Vagina (tissue), 2 donors: ENCODE measurements at regions not wholly inside any gene's neighbourhood (a gene's known extent, or its start where the extent isn't known, plus 50 kb on each side); places are given as distances from the start of the nearest gene placed in this dataset.

ENCODE experiments used
- CTCF ChIP-seq, 3 experiments: fragments of 450-650 bp in 2 of 3; fragments of 200-600 bp in 1 of 3; sonication (generic) in 1 of 3; IDR thresholded peaks; one replicate each; pipeline ENCODE4 v1.5.1; 2017 to 2019; ENCODE audit warnings: antibody characterized with exemption in 3 of 3, mild to moderate bottlenecking in 2 of 3, moderate library complexity in 2 of 3
- POLR2A ChIP-seq, 2 donors: fragments of 450-650 bp; IDR thresholded peaks; one replicate each; pipeline ENCODE4 v1.6.1; 2017; ENCODE audit warnings: antibody characterized with exemption in 2 of 2, mild to moderate bottlenecking in 2 of 2, moderate library complexity in 2 of 2
- POLR2AphosphoS5 ChIP-seq, 2 donors: sonication (generic); formaldehyde crosslinking; IDR thresholded peaks; one replicate each; pipeline ENCODE4 v1.9.0; 2017; ENCODE audit warnings: antibody characterized with exemption in 2 of 2, mild to moderate bottlenecking in 2 of 2, low read depth in 1 of 2; ENCODE audit not compliant: insufficient read depth in 1 of 2

GRCh38 chr19:31099515-31100205, 249.6 kb downstream of the TSHZ3 start:
- TF ChIP-seq POLR2A (IDR thresholded peaks at IDR 0.05), result no peak
- TF ChIP-seq CTCF (IDR thresholded peaks at IDR 0.05), result no peak
- TF ChIP-seq POLR2AphosphoS5 (IDR thresholded peaks at IDR 0.05; ENCODE audit: insufficient read depth in 1 of 2, low read depth in 1 of 2), result no peak
